ENCODE measurements at regions not wholly inside any gene's neighbourhood (a gene's known extent, or its start where the extent isn't known, plus 50 kb on each side); places are given as distances from the start of the nearest gene placed in this dataset.

- TF ChIP-seq CTCF (IDR thresholded peaks at IDR 0.05; ENCODE audit: low read depth, low read length) = no peak
- Histone ChIP-seq H3K4me3 (no peak overlapping the region), H3K9me3 (ENCODE audit: low read depth) (no peaks in the 10 kb centered on the region), H3K27me3 (no peaks in the 10 kb centered on the region), H3K4me1 (ENCODE audit: low read depth) (peaks cover 24% of the 10 kb centered on the region), H3K36me3 (no peaks in the 10 kb centered on the region), H3K27ac (no peak overlapping the region)
- DNase-seq (ENCODE audit: low read depth in 1 of 2, low spot score in 1 of 2) = no peak
Measured at GRCh38 chr20:48298433-48298832, 513.2 kb upstream of the SULF2 start.

GRCh38 chr20:48295966-48296421, 510.7 kb upstream of the SULF2 start:
- no peak overlapping the region for H3K4me3 ChIP-seq
- peaks cover 24% of the 10 kb centered on the region for H3K4me1 ChIP-seq (ENCODE audit: low read depth)
- H3K9me3 ChIP-seq (ENCODE audit: low read depth) = no peaks in the 10 kb centered on the region
- no peaks in the 10 kb centered on the region for H3K27me3 ChIP-seq
- peak; percentile 10 to 69 for DNase-seq (ENCODE audit: low read depth in 1 of 2, low spot score in 1 of 2)
- H3K27ac ChIP-seq = peak overlapping the region; percentile 93
- no peaks in the 10 kb centered on the region for H3K36me3 ChIP-seq
- no peak for TF ChIP-seq CTCF (IDR thresholded peaks at IDR 0.05; ENCODE audit: low read depth, low read length)

- Histone ChIP-seq H3K27me3 (no peaks in the 10 kb centered on the region), H3K4me3 (no peak overlapping the region), H3K4me1 (ENCODE audit: low read depth) (peaks cover 24% of the 10 kb centered on the region), H3K9me3 (ENCODE audit: low read depth) (no peaks in the 10 kb centered on the region), H3K36me3 (no peaks in the 10 kb centered on the region), H3K27ac (peak overlapping the region; percentile 93)
- TF ChIP-seq CTCF (IDR thresholded peaks at IDR 0.05; ENCODE audit: low read depth, low read length) = peak; percentile 55
- peak; percentile 87 to 97 for DNase-seq (ENCODE audit: low read depth in 1 of 2, low spot score in 1 of 2)
Measured at GRCh38 chr20:48295445-48295903, 510.2 kb upstream of the SULF2 start.

GRCh38 chr20:48294942-48295341, 509.7 kb upstream of the SULF2 start:
- H3K27me3 ChIP-seq = no peaks in the 10 kb centered on the region
- H3K4me3 ChIP-seq = no peak overlapping the region
- no peaks in the 10 kb centered on the region for H3K36me3 ChIP-seq
- no peaks in the 10 kb centered on the region for H3K9me3 ChIP-seq (ENCODE audit: low read depth)
- DNase-seq (ENCODE audit: low read depth in 1 of 2, low spot score in 1 of 2) = peak in 1 of 2 donors; percentile 40
- H3K27ac ChIP-seq = peak overlapping the region; percentile 93
- peaks cover 24% of the 10 kb centered on the region for H3K4me1 ChIP-seq (ENCODE audit: low read depth)
- TF ChIP-seq CTCF (IDR thresholded peaks at IDR 0.05; ENCODE audit: low read depth, low read length) = no peak

GRCh38 chr20:48294196-48294595, 508.9 kb upstream of the SULF2 start:
- Histone ChIP-seq H3K27ac (peak overlapping the region; percentile 93), H3K9me3 (ENCODE audit: low read depth) (no peaks in the 10 kb centered on the region), H3K4me3 (no peak overlapping the region), H3K36me3 (no peaks in the 10 kb centered on the region), H3K27me3 (no peaks in the 10 kb centered on the region), H3K4me1 (ENCODE audit: low read depth) (peaks cover 24% of the 10 kb centered on the region)
- TF ChIP-seq CTCF (IDR thresholded peaks at IDR 0.05; ENCODE audit: low read depth, low read length) = no peak
- DNase-seq (ENCODE audit: low read depth in 1 of 2, low spot score in 1 of 2) = peak in 1 of 2 donors; percentile 86

- H3K4me1 ChIP-seq (ENCODE audit: low read depth) = peaks cover 24% of the 10 kb centered on the region
- no peak overlapping the region for H3K4me3 ChIP-seq
- no peak for DNase-seq (ENCODE audit: low read depth in 1 of 2, low spot score in 1 of 2)
- no peaks in the 10 kb centered on the region for H3K9me3 ChIP-seq (ENCODE audit: low read depth)
- no peaks in the 10 kb centered on the region for H3K36me3 ChIP-seq
- no peaks in the 10 kb centered on the region for H3K27me3 ChIP-seq
- no peak for TF ChIP-seq CTCF (IDR thresholded peaks at IDR 0.05; ENCODE audit: low read depth, low read length)
- H3K27ac ChIP-seq = no peak overlapping the region
Measured at GRCh38 chr20:48293671-48294070, 508.4 kb upstream of the SULF2 start.
